ENCODE measurements at regions not wholly inside any gene's neighbourhood (a gene's known extent, or its start where the extent isn't known, plus 50 kb on each side); places are given as distances from the start of the nearest gene placed in this dataset.

GRCh38 chr13:104571161-104571892 is 1505.1 kb upstream of the SLC10A2 start:
- no peaks in the 10 kb centered on the region for H3K27me3 ChIP-seq (ENCODE audit: control insufficient read depth, insufficient read depth, low read length)
- FAIRE-seq (no peak), DNase-seq (ENCODE audit: low read depth) (peak; percentile 89)
- TF ChIP-seq, protein P1, sequence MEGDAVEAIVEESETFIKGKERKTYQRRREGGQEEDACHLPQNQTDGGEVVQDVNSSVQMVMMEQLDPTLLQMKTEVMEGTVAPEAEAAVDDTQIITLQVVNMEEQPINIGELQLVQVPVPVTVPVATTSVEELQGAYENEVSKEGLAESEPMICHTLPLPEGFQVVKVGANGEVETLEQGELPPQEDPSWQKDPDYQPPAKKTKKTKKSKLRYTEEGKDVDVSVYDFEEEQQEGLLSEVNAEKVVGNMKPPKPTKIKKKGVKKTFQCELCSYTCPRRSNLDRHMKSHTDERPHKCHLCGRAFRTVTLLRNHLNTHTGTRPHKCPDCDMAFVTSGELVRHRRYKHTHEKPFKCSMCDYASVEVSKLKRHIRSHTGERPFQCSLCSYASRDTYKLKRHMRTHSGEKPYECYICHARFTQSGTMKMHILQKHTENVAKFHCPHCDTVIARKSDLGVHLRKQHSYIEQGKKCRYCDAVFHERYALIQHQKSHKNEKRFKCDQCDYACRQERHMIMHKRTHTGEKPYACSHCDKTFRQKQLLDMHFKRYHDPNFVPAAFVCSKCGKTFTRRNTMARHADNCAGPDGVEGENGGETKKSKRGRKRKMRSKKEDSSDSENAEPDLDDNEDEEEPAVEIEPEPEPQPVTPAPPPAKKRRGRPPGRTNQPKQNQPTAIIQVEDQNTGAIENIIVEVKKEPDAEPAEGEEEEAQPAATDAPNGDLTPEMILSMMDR (IDR thresholded peaks at IDR 0.05; ENCODE audit: insufficient read depth, low read length, severe bottlenecking): peak; percentile 80
- no peaks in the 10 kb centered on the region for H3K36me3 ChIP-seq (ENCODE audit: control insufficient read depth, insufficient read depth, low read length)
- H3K4me3 ChIP-seq (ENCODE audit: low read depth, low read length): no peak overlapping the region

DNA sequence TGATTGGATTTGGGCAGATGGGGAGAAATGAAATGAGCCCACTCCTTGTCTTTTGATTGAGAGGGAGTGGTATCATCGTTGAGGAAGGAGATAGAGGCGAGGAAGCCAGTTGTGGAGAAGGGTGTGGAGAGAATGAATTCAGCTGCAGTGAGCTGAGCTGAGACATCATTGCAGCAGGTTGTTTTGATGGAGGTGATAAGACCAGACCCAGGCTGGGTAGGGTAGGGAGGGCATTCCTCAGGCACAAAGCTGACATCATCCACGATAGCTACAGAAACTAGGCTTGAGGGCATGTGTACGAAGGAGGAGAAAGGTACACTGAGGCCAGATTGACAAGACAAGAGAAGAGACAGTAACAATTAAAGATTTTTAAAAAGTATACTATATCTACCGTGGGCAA is 1500.9 kb upstream of the SLC10A2 start:
- no peak for FAIRE-seq
- no peak for DNase-seq (ENCODE audit: low read depth)
- TF ChIP-seq, protein P1 (IDR thresholded peaks at IDR 0.05; ENCODE audit: insufficient read depth, low read length, severe bottlenecking): no peak

GRCh38 chr13:104565888-104566287 is 1499.7 kb upstream of the SLC10A2 start:
- Histone ChIP-seq H3K4me3 (ENCODE audit: low read depth, low read length) (no peak overlapping the region), H3K36me3 (ENCODE audit: control insufficient read depth, insufficient read depth, low read length) (no peaks in the 10 kb centered on the region), H3K27me3 (ENCODE audit: control insufficient read depth, insufficient read depth, low read length) (no peaks in the 10 kb centered on the region)
- FAIRE-seq (no peak), DNase-seq (ENCODE audit: low read depth) (no peak)
- TF ChIP-seq, protein P1 (IDR thresholded peaks at IDR 0.05; ENCODE audit: insufficient read depth, low read length, severe bottlenecking): no peak

More for the DNA sequence above, 1500.9 kb upstream of the SLC10A2 start:
- H3K36me3 ChIP-seq (ENCODE audit: control insufficient read depth, insufficient read depth, low read length): no peaks in the 10 kb centered on the region
- no peak overlapping the region for H3K4me3 ChIP-seq (ENCODE audit: low read depth, low read length)
- H3K27me3 ChIP-seq (ENCODE audit: control insufficient read depth, insufficient read depth, low read length): no peaks in the 10 kb centered on the region

DNA sequence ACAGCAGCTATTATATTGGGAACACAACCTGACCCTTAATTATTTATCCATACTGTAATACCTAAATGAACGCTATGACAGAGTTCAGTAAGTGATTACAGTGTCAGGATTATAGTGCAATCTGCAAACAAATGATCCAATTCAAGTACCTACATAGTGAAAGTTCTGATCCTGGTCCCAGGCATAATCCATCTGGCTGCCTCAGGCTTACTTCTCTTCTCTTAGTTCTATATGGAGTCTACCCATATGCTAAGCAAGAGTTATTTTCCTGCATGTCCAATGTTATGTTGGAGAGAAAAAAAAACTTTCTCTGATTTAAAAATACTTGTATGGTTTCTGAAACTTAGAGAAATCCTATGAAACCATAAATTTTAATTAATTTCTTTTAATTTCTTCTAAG is 1487.7 kb upstream of the SLC10A2 start:
- Histone ChIP-seq H3K36me3 (ENCODE audit: control insufficient read depth, insufficient read depth, low read length) (no peaks in the 10 kb centered on the region), H3K4me3 (ENCODE audit: low read depth, low read length) (no peak overlapping the region), H3K27me3 (ENCODE audit: control insufficient read depth, insufficient read depth, low read length) (no peaks in the 10 kb centered on the region)
- TF ChIP-seq, protein P1 (IDR thresholded peaks at IDR 0.05; ENCODE audit: insufficient read depth, low read length, severe bottlenecking): no peak
- DNase-seq (ENCODE audit: low read depth) (no peak), FAIRE-seq (no peak)

DNA sequence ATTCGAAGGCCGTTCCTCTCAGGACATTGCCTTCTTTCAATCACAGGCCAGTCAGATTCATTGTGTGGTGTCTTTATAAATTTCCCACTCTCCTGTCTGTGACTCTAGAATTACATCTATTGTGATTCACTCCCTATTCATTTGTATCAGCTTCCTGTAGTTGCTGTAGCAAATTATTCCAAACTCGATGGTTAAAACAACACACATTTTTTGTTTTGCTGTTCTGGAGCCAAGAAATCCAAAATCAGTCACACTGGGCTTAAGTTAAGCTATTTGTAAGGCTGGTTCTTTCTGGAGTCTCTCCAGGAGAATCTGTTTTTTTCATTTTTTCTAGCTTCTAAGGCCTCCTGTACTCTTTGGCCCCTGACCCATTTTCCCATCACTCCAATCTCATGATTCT is 1487.0 kb upstream of the SLC10A2 start:
- TF ChIP-seq, protein P1 (IDR thresholded peaks at IDR 0.05; ENCODE audit: insufficient read depth, low read length, severe bottlenecking): no peak
- Histone ChIP-seq H3K4me3 (ENCODE audit: low read depth, low read length) (no peak overlapping the region), H3K36me3 (ENCODE audit: control insufficient read depth, insufficient read depth, low read length) (no peaks in the 10 kb centered on the region), H3K27me3 (ENCODE audit: control insufficient read depth, insufficient read depth, low read length) (no peaks in the 10 kb centered on the region)
- DNase-seq (ENCODE audit: low read depth) (peak; percentile 13), FAIRE-seq (no peak)

GRCh38 chr13:104534847-104535246 is 1468.6 kb upstream of the SLC10A2 start:
- no peak for DNase-seq (ENCODE audit: low read depth)

More at GRCh38 chr13:104534847-104535246, 1468.6 kb upstream of the SLC10A2 start:
- Histone ChIP-seq H3K27me3 (ENCODE audit: control insufficient read depth, insufficient read depth, low read length) (no peaks in the 10 kb centered on the region), H3K4me3 (ENCODE audit: low read depth, low read length) (no peak overlapping the region), H3K36me3 (ENCODE audit: control insufficient read depth, insufficient read depth, low read length) (no peaks in the 10 kb centered on the region)
- TF ChIP-seq, protein P1 (IDR thresholded peaks at IDR 0.05; ENCODE audit: insufficient read depth, low read length, severe bottlenecking): peak; percentile 7
- FAIRE-seq: no peak
